ENCODE measurements at regions not wholly inside any gene's neighbourhood (a gene's known extent, or its start where the extent isn't known, plus 50 kb on each side); places are given as distances from the start of the nearest gene placed in this dataset.

DNA sequence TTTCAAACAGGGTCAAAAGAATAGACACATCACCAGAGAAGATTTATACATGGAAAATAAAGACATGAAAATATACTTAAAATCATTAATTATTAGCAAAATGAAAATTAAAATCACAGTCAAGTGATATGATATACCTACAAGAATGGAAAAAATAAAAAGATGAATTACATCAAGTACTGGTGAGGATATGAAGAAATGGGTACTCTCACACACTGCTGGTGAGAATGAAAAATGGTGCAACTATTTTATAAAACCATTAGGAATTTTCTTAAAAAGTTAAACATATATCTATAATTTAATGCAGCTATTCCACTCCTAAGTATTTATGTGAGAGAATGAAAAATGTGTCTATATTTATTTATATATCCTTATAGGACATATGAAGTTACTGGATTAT, 136.3 kb upstream of the GRIK2 start:
- H4K5ac ChIP-seq (ENCODE audit: insufficient read length, low read depth, low read length): no peak overlapping the region
- no peak for DNase-seq
- Mint-ChIP-seq H3K4me3 (no peak overlapping the region), H3K36me3 (ENCODE audit: insufficient read depth in 1 of 3, low read depth in 3 of 3) (peaks cover 4 to 13% (median 6%) of the 10 kb centered on the region in 3 experiments; a peak in 3 of 7 replicates), H3K27ac (no peak overlapping the region), H3K9me3 (peaks cover 16 to 20% of the 10 kb centered on the region in 2 experiments), H3K4me1 (no peaks in the 10 kb centered on the region), H3K27me3 (ENCODE audit: low read depth) (no peaks in the 10 kb centered on the region)
- no peak overlapping the region for H2AFZ ChIP-seq (ENCODE audit: low read length)
- no peak overlapping the region for H3K27ac ChIP-seq (ENCODE audit: insufficient read length, low read depth, low read length)
- H2BK5ac ChIP-seq (ENCODE audit: insufficient read length, low read length): no peak overlapping the region
- H3K9me3 ChIP-seq (ENCODE audit: control insufficient read depth, low read depth, low read length): no peaks in the 10 kb centered on the region
- H4K91ac ChIP-seq (ENCODE audit: insufficient read length, low read depth, low read length): no peak overlapping the region
- H3K56ac ChIP-seq (ENCODE audit: insufficient read length, low read depth, low read length): no peak overlapping the region
- H3K23ac ChIP-seq (ENCODE audit: insufficient read length, low read depth, low read length): no peak overlapping the region
- no peak overlapping the region for H3K9ac ChIP-seq (ENCODE audit: extremely low read depth, insufficient read length, low read length)
- H3K4me2 ChIP-seq (ENCODE audit: insufficient read depth, insufficient read length, low read length): no peak overlapping the region
- no peak overlapping the region for H2BK15ac ChIP-seq (ENCODE audit: low read depth, low read length)
- no peaks in the 10 kb centered on the region for H3K79me2 ChIP-seq (ENCODE audit: insufficient read depth, low read length)
- H2BK120ac ChIP-seq (ENCODE audit: low read depth, low read length, poor library complexity, severe bottlenecking): no peak overlapping the region
- TF ChIP-seq, protein P1, sequence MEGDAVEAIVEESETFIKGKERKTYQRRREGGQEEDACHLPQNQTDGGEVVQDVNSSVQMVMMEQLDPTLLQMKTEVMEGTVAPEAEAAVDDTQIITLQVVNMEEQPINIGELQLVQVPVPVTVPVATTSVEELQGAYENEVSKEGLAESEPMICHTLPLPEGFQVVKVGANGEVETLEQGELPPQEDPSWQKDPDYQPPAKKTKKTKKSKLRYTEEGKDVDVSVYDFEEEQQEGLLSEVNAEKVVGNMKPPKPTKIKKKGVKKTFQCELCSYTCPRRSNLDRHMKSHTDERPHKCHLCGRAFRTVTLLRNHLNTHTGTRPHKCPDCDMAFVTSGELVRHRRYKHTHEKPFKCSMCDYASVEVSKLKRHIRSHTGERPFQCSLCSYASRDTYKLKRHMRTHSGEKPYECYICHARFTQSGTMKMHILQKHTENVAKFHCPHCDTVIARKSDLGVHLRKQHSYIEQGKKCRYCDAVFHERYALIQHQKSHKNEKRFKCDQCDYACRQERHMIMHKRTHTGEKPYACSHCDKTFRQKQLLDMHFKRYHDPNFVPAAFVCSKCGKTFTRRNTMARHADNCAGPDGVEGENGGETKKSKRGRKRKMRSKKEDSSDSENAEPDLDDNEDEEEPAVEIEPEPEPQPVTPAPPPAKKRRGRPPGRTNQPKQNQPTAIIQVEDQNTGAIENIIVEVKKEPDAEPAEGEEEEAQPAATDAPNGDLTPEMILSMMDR (conservative IDR thresholded peaks at IDR 0.05): no peak
- H3K27me3 ChIP-seq (ENCODE audit: insufficient read depth, low read length): no peaks in the 10 kb centered on the region
- no peak overlapping the region for H3K18ac ChIP-seq (ENCODE audit: insufficient read length, low read depth, low read length)
- no peak overlapping the region for H2AK5ac ChIP-seq (ENCODE audit: insufficient read length, low read length)
- no peak overlapping the region for H4K8ac ChIP-seq (replicated peaks; ENCODE audit: insufficient read length, low read depth, low read length)
- H2BK12ac ChIP-seq (ENCODE audit: insufficient read length, low read depth, low read length): no peak overlapping the region
- H3K4me1 ChIP-seq (ENCODE audit: insufficient read depth, low read length): no peaks in the 10 kb centered on the region
- no peaks in the 10 kb centered on the region for H4K20me1 ChIP-seq (ENCODE audit: control insufficient read depth, insufficient read depth, insufficient read length)
- no peaks in the 10 kb centered on the region for H3K23me2 ChIP-seq (ENCODE audit: insufficient read length, low read depth, low read length, poor library complexity, severe bottlenecking)
- H3K14ac ChIP-seq (ENCODE audit: insufficient read depth, low read length): no peak overlapping the region
- H3K4ac ChIP-seq (ENCODE audit: low read depth, low read length): no peak overlapping the region
- no peaks in the 10 kb centered on the region for H3K79me1 ChIP-seq (ENCODE audit: insufficient read depth, low read depth, low read length, poor library complexity, severe bottlenecking)
- H2BK20ac ChIP-seq (ENCODE audit: low read depth, low read length, poor library complexity, severe bottlenecking): no peak overlapping the region
- H3T11ph ChIP-seq (ENCODE audit: low read length): no peak overlapping the region

All from H9 (cell line).